NCI-H446 treated with DMSO at 0.1 percent for 48 hours (cell line): ENCODE measurements at regions not wholly inside any gene's neighbourhood (a gene's known extent, or its start where the extent isn't known, plus 50 kb on each side); places are given as distances from the start of the nearest gene placed in this dataset.
A peak's percentile ranks its signal among the peaks of the same experiment; 100 is the strongest.
"Not testable (repeated sequence)": the region's sequence is repeated elsewhere in the genome, so short reads cannot be mapped to it uniquely, and the experiment has no call there.

Source experiments
- DNase-seq: peaks from one replicate; lab custom pipeline; 2025; lab: John Stamatoyannopoulos, UW

- no peak for DNase-seq
Measured at GRCh38 chr13:34166406-34166805, 348.5 kb downstream of the RFC3 start.

- no peak for DNase-seq
Measured at GRCh38 chr13:34167347-34167746, 349.4 kb downstream of the RFC3 start.

GRCh38 chr13:34172048-34172447 lies 354.1 kb downstream of the RFC3 start:
- DNase-seq, result no peak

- no peak for DNase-seq
Measured at GRCh38 chr13:34174671-34175145, 356.8 kb downstream of the RFC3 start.

GRCh38 chr13:34175551-34175950 lies 357.6 kb downstream of the RFC3 start:
- no peak for DNase-seq

- DNase-seq, result no peak
Measured at GRCh38 chr13:34176633-34177032, 358.7 kb downstream of the RFC3 start.

- DNase-seq, result no peak
Measured at GRCh38 chr13:34179481-34179880, 361.5 kb downstream of the RFC3 start.

GRCh38 chr13:34179927-34180326 lies 362.0 kb downstream of the RFC3 start:
- no peak for DNase-seq

GRCh38 chr13:34181256-34181655 lies 363.3 kb downstream of the RFC3 start:
- not testable (repeated sequence) for DNase-seq

- no peak for DNase-seq
Measured at GRCh38 chr13:34189946-34190345, 372.0 kb downstream of the RFC3 start.

GRCh38 chr13:34201050-34201913 lies 383.3 kb downstream of the RFC3 start:
- DNase-seq, result peak; percentile 23

GRCh38 chr13:34207334-34207733 lies 389.4 kb downstream of the RFC3 start:
- DNase-seq, result peak; percentile 0

GRCh38 chr13:34207872-34208271 lies 389.9 kb downstream of the RFC3 start:
- DNase-seq, result no peak

GRCh38 chr13:34208336-34208735 lies 390.4 kb downstream of the RFC3 start:
- DNase-seq, result no peak

GRCh38 chr13:34210341-34210740 lies 392.4 kb downstream of the RFC3 start:
- no peak for DNase-seq

- no peak for DNase-seq
Measured at GRCh38 chr13:34214686-34215085, 396.7 kb downstream of the RFC3 start.

- no peak for DNase-seq
Measured at GRCh38 chr13:34216256-34216655, 398.3 kb downstream of the RFC3 start.

GRCh38 chr13:34217343-34218025 lies 399.5 kb downstream of the RFC3 start:
- no peak for DNase-seq

- no peak for DNase-seq
Measured at GRCh38 chr13:34223984-34224383, 406.0 kb downstream of the RFC3 start.

- DNase-seq, result no peak
Measured at GRCh38 chr13:34224877-34225276, 406.9 kb downstream of the RFC3 start.

GRCh38 chr13:34230271-34230670 lies 412.3 kb downstream of the RFC3 start:
- no peak for DNase-seq

- no peak for DNase-seq
Measured at GRCh38 chr13:34241332-34241731, 423.4 kb downstream of the RFC3 start.

- no peak for DNase-seq
Measured at GRCh38 chr13:34243403-34243802, 425.5 kb downstream of the RFC3 start.
